T47D (cell line): ENCODE measurements at regions not wholly inside any gene's neighbourhood (a gene's known extent, or its start where the extent isn't known, plus 50 kb on each side); places are given as distances from the start of the nearest gene placed in this dataset.

Experiments used
- DNase-seq, 2 experiments: peaks; one replicate each; pipeline versions ENCODE4 v3.0.0 to v3.0.0-alpha.2; 2011 to 2012; ENCODE audit warnings: low read depth in 1 of 2, low spot score in 1 of 2
- JUND ChIP-seq: IDR thresholded peaks from 2 replicates; pipeline ENCODE4 v1.6.1; 2012; ENCODE audit warnings: low read depth
- in situ Hi-C: cut with HindIII; loops from 2 replicates; pipeline ENCODE4 v1.10.0; 2016; ENCODE audit warnings: low sequenced_read_pairs, low pct_unique_long_range_greater_than_20kb

- TF ChIP-seq JUND = no peak
- no peak for DNase-seq
- in situ Hi-C loops = no loop called here
These were observed 57.7 kb upstream of the NBEA start for GRCh38 chr13:34884366-34884765.

- no peak for TF ChIP-seq JUND
- in situ Hi-C loops = no loop called here
These were observed 55.8 kb upstream of the NBEA start for GRCh38 chr13:34886121-34886875.

GRCh38 chr13:34886987-34887386, 55.1 kb upstream of the NBEA start:
- no peak for DNase-seq
- no peak for TF ChIP-seq JUND
- in situ Hi-C loops = no loop called here

More at GRCh38 chr13:34886121-34886875, 55.8 kb upstream of the NBEA start:
- DNase-seq = no peak
